OCI-LY7 (cell line): ENCODE measurements at regions not wholly inside any gene's neighbourhood (a gene's known extent, or its start where the extent isn't known, plus 50 kb on each side); places are given as distances from the start of the nearest gene placed in this dataset.

Experiments used
- BruUV-seq: library from RNA; stranded (reverse); fragments of 400-500 nt; replicated peaks from 2 replicates; lab custom pipeline; 2021; lab: Mats Ljungman, UMichigan
- CTCF ChIA-PET: fragments of 300-600 bp; sonication (Branson Sonifier 250); formaldehyde crosslinking; loops from one replicate; lab custom pipeline; 2022; ENCODE audit warnings: antibody characterized with exemption; ENCODE audit not compliant: unreplicated experiment; lab: Charles Lee
- POLR2A ChIA-PET: fragments of 300-600 bp; sonication (Branson Sonifier 250); formaldehyde crosslinking; loops from one replicate; lab custom pipeline; 2022; ENCODE audit warnings: antibody characterized with exemption; lab: Charles Lee
- DNase-seq: peaks from one replicate; pipeline ENCODE4 v3.0.0-alpha.2; 2015; ENCODE audit warnings: low spot score
- H2AFZ ChIP-seq: fragments of 200-600 bp; sonication (generic), shearing (Covaris generic); 2 replicates; pipeline ENCODE4 v1.6.1; 2014; ENCODE audit warnings: mild to moderate bottlenecking, antibody characterized with exemption, low read length, moderate library complexity
- H3K27ac ChIP-seq: fragments of 200-600 bp; sonication (generic); 2 replicates; pipeline ENCODE4 v1.5.1; 2014; ENCODE audit warnings: mixed run types, low read depth, mild to moderate bottlenecking, moderate library complexity, low read length, inconsistent platforms; ENCODE audit not compliant: poor library complexity, severe bottlenecking
- H3K36me3 ChIP-seq: fragments of 200-600 bp; sonication (generic); 2 replicates; pipeline ENCODE4 v1.6.1; 2014; ENCODE audit warnings: mild to moderate bottlenecking, antibody characterized with exemption, low read length, moderate library complexity, mixed read lengths; ENCODE audit not compliant: insufficient read depth
- H3K4me1 ChIP-seq: fragments of 200-600 bp; sonication (generic); 2 replicates; pipeline ENCODE4 v1.5.1; 2014; ENCODE audit warnings: mild to moderate bottlenecking, low read length; ENCODE audit not compliant: insufficient read depth, poor library complexity, severe bottlenecking
- H3K4me2 ChIP-seq: fragments of 200-600 bp; sonication (generic); 2 replicates; pipeline ENCODE4 v1.6.1; 2014; ENCODE audit warnings: mild to moderate bottlenecking, low read length
- H3K4me3 ChIP-seq: fragments of 200-600 bp; sonication (generic); 2 replicates; pipeline ENCODE4 v1.5.1; 2014; ENCODE audit warnings: mild to moderate bottlenecking, low read depth, low read length; ENCODE audit not compliant: poor library complexity, severe bottlenecking
- H3K79me2 ChIP-seq: fragments of 200-600 bp; sonication (generic); 2 replicates; pipeline ENCODE4 v1.6.1; 2016; ENCODE audit warnings: low read depth, mild to moderate bottlenecking, low read length, moderate library complexity, mixed read lengths; ENCODE audit not compliant: insufficient read depth
- H3K9me2 ChIP-seq: fragments of 200-600 bp; sonication (generic); 2 replicates; pipeline ENCODE4 v1.6.1; 2016; ENCODE audit warnings: mild to moderate bottlenecking, low read length, mixed read lengths; ENCODE audit not compliant: insufficient read depth
- H3K9me3 ChIP-seq: fragments of 200-600 bp; sonication (generic); 2 replicates; pipeline ENCODE4 v1.6.1; 2014; ENCODE audit warnings: mild to moderate bottlenecking, mixed run types, low read length, mixed read lengths
- H4K20me1 ChIP-seq: fragments of 200-600 bp; sonication (generic); 2 replicates; pipeline ENCODE4 v1.6.1; 2014; ENCODE audit warnings: mild to moderate bottlenecking, antibody characterized with exemption, low read length, moderate library complexity, mixed read lengths; ENCODE audit not compliant: insufficient read depth
- CTCF ChIP-seq: fragments of 200-600 bp; sonication (generic); conservative IDR thresholded peaks from 2 replicates; pipeline ENCODE4 v1.5.1; 2014; ENCODE audit warnings: mild to moderate bottlenecking, antibody characterized with exemption, low read length, moderate library complexity, mixed read lengths
- EZH2phosphoT487 ChIP-seq: fragments of 200-600 bp; sonication (generic); IDR thresholded peaks from 2 replicates; pipeline ENCODE4 v1.6.1; 2018; ENCODE audit warnings: low read depth, borderline replicate concordance, mild to moderate bottlenecking, mixed run types, antibody characterized with exemption, low read length, moderate library complexity, mixed read lengths
- intact Hi-C: fragments of 100-400 bp; cut with micrococcal nuclease; formaldehyde crosslinking; loops from one replicate; pipeline ENCODE4 v1.10.0; 2022; ENCODE audit not compliant: unreplicated experiment

- H3K9me3 ChIP-seq = no peaks in the 10 kb centered on the region
- POLR2A ChIA-PET = no interaction called here
Observed at GRCh38 chr4:14008494-14008893, 381.0 kb upstream of the BOD1L1 start.

GRCh38 chr4:14018191-14018853 lies 390.8 kb upstream of the BOD1L1 start:
- Histone ChIP-seq H3K4me2 (no peak overlapping the region), H3K4me3 (no peak overlapping the region), H3K9me2 (no peaks in the 10 kb centered on the region), H2AFZ (no peak overlapping the region), H3K36me3 (no peaks in the 10 kb centered on the region), H3K27ac (no peak overlapping the region), H3K4me1 (no peaks in the 10 kb centered on the region), H3K9me3 (no peaks in the 10 kb centered on the region), H4K20me1 (no peaks in the 10 kb centered on the region), H3K79me2 (no peaks in the 10 kb centered on the region)
- no peak for TF ChIP-seq EZH2phosphoT487
- TF ChIP-seq CTCF = no peak
- no TSS peak for BruUV-seq
- no peak for DNase-seq
- ChIA-PET POLR2A (no interaction called here), CTCF (no interaction called here)
- intact Hi-C loops = no loop called here

More at GRCh38 chr4:14008494-14008893, 381.0 kb upstream of the BOD1L1 start:
- intact Hi-C loops = no loop called here
- no peak for DNase-seq
- no peaks in the 10 kb centered on the region for H4K20me1 ChIP-seq
- H3K4me2 ChIP-seq = no peak overlapping the region
- no peak overlapping the region for H3K4me3 ChIP-seq
- no peaks in the 10 kb centered on the region for H3K4me1 ChIP-seq
- H3K79me2 ChIP-seq = no peaks in the 10 kb centered on the region
- no peaks in the 10 kb centered on the region for H3K36me3 ChIP-seq
- TF ChIP-seq EZH2phosphoT487 (no peak), CTCF (no peak)
- no peak overlapping the region for H2AFZ ChIP-seq
- no peak overlapping the region for H3K27ac ChIP-seq
- BruUV-seq = no TSS peak
- no peaks in the 10 kb centered on the region for H3K9me2 ChIP-seq
- CTCF ChIA-PET = no interaction called here

GRCh38 chr4:14022456-14022855 lies 394.9 kb upstream of the BOD1L1 start:
- Histone ChIP-seq H3K4me1 (no peaks in the 10 kb centered on the region), H3K4me2 (no peak overlapping the region), H3K4me3 (no peak overlapping the region), H3K79me2 (no peaks in the 10 kb centered on the region), H3K9me3 (no peaks in the 10 kb centered on the region), H3K9me2 (no peaks in the 10 kb centered on the region), H2AFZ (no peak overlapping the region), H4K20me1 (no peaks in the 10 kb centered on the region), H3K27ac (no peak overlapping the region), H3K36me3 (no peaks in the 10 kb centered on the region)
- intact Hi-C loops = no loop called here
- TF ChIP-seq EZH2phosphoT487 = no peak
- ChIA-PET CTCF (no interaction called here), POLR2A (no interaction called here)
- no TSS peak for BruUV-seq
- no peak for DNase-seq
